Left ventricle myocardium inferior (tissue), 1 donor: ENCODE measurements at regions not wholly inside any gene's neighbourhood (a gene's known extent, or its start where the extent isn't known, plus 50 kb on each side); places are given as distances from the start of the nearest gene placed in this dataset.

Source experiments
- DNase-seq: peaks from one replicate; pipeline ENCODE4 v3.0.0-alpha.2; 2020
- H3K27ac ChIP-seq: fragments of 200-600 bp; replicated peaks from 2 replicates; pipeline ENCODE4 v1.8.0; 2021
- H3K27me3 ChIP-seq: fragments of 200-600 bp; 2 replicates; pipeline ENCODE4 v1.8.0; 2021; ENCODE audit warnings: low read depth
- H3K36me3 ChIP-seq: fragments of 200-600 bp; 2 replicates; pipeline ENCODE4 v1.8.0; 2021
- H3K4me1 ChIP-seq: fragments of 200-600 bp; 2 replicates; pipeline ENCODE4 v1.8.0; 2021
- H3K4me3 ChIP-seq: fragments of 200-600 bp; 2 replicates; pipeline ENCODE4 v1.8.0; 2021; ENCODE audit warnings: mild to moderate bottlenecking, moderate library complexity
- H3K9me3 ChIP-seq: fragments of 200-600 bp; replicated peaks from 2 replicates; pipeline ENCODE4 v1.8.0; 2021
- intact Hi-C: fragments of 100-400 bp; cut with micrococcal nuclease; formaldehyde crosslinking; loops from one replicate; pipeline ENCODE4 v1.11.0; 2022
- TF ChIP-seq, protein P1 (sequence below): fragments of 200-600 bp; IDR thresholded peaks from 2 replicates; pipeline ENCODE4 v1.8.0; 2021; ENCODE audit warnings: antibody characterized with exemption, mild to moderate bottlenecking, borderline replicate concordance
- donor health status: DM: no; HTN: yes; CAD: no; lungs with severe emphysema.

DNA sequence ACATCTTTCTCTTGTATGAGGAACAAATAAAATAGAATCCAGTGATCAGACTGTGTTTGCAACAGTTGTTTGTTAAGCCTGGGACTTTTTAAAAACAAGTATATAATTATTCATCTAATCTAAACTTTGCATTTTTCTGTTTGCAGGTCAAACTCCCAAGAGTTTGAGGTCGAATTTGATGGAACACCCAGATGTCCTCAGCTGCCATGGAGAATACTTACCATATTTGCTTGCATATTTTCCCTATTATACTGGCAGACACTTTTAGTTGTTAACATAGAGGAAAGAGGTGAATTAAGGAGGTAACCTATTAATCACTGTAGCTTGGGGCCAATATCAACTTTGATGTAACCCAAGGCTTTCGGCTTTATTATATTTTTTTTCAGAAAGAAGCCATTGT lies 401.5 kb upstream of the DIPK2B start:
- TF ChIP-seq, protein P1, sequence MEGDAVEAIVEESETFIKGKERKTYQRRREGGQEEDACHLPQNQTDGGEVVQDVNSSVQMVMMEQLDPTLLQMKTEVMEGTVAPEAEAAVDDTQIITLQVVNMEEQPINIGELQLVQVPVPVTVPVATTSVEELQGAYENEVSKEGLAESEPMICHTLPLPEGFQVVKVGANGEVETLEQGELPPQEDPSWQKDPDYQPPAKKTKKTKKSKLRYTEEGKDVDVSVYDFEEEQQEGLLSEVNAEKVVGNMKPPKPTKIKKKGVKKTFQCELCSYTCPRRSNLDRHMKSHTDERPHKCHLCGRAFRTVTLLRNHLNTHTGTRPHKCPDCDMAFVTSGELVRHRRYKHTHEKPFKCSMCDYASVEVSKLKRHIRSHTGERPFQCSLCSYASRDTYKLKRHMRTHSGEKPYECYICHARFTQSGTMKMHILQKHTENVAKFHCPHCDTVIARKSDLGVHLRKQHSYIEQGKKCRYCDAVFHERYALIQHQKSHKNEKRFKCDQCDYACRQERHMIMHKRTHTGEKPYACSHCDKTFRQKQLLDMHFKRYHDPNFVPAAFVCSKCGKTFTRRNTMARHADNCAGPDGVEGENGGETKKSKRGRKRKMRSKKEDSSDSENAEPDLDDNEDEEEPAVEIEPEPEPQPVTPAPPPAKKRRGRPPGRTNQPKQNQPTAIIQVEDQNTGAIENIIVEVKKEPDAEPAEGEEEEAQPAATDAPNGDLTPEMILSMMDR: no peak
- H3K36me3 ChIP-seq: no peaks in the 10 kb centered on the region
- no peaks in the 10 kb centered on the region for H3K27me3 ChIP-seq
- H3K4me3 ChIP-seq: no peak overlapping the region
- intact Hi-C loops: no loop called here
- no peaks in the 10 kb centered on the region for H3K4me1 ChIP-seq
- DNase-seq: no peak
- H3K27ac ChIP-seq: no peak overlapping the region
- H3K9me3 ChIP-seq: no peaks in the 10 kb centered on the region

DNA sequence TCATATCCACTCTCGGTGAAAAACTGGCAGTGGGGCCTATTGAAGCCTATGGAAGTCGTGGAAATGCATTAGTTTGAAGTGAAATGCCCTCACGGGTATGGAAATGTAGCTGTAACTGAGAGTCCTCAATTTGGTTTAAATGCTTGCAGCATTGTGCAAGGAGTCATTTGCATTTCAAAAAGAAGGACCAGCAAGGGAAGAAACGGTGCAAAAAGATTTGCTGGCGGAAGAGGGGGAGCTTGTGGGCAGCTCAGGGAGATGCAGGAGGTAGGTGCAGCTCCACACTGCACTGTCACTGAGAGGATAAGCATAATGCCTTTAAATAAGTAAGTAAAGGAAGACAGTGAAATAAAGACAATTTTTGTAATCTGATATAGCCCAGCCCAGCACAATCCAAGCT lies 400.4 kb upstream of the DIPK2B start:
- no peak for DNase-seq
- TF ChIP-seq, protein P1: no peak
- H3K4me1 ChIP-seq: no peaks in the 10 kb centered on the region
- no peaks in the 10 kb centered on the region for H3K9me3 ChIP-seq
- no peaks in the 10 kb centered on the region for H3K27me3 ChIP-seq
- H3K36me3 ChIP-seq: no peaks in the 10 kb centered on the region
- no peak overlapping the region for H3K27ac ChIP-seq
- intact Hi-C loops: no loop called here
- H3K4me3 ChIP-seq: no peak overlapping the region

DNA sequence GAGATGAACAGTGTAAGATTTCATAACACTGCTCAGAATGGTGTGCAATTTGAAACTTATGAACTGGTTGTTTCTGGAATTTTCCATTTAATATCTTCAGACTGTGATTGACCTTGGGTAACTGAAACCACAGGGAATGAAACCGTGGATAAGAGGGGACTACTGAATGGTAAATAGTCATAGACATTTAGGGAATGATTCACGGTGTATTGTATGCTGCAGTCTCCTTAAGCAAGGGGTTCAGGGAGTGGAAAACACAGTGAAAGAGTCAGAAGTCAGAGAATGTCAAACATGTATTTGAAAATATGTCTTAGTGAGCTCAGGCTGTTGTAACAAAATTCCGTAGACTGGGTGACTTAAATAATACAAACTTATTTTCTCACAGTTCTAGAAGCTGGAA lies 398.2 kb upstream of the DIPK2B start:
- intact Hi-C loops: no loop called here
- Histone ChIP-seq H3K27ac (no peak overlapping the region), H3K4me3 (no peak overlapping the region), H3K4me1 (no peaks in the 10 kb centered on the region), H3K27me3 (no peaks in the 10 kb centered on the region), H3K9me3 (no peaks in the 10 kb centered on the region), H3K36me3 (no peaks in the 10 kb centered on the region)
- TF ChIP-seq, protein P1: no peak
- DNase-seq: no peak

DNA sequence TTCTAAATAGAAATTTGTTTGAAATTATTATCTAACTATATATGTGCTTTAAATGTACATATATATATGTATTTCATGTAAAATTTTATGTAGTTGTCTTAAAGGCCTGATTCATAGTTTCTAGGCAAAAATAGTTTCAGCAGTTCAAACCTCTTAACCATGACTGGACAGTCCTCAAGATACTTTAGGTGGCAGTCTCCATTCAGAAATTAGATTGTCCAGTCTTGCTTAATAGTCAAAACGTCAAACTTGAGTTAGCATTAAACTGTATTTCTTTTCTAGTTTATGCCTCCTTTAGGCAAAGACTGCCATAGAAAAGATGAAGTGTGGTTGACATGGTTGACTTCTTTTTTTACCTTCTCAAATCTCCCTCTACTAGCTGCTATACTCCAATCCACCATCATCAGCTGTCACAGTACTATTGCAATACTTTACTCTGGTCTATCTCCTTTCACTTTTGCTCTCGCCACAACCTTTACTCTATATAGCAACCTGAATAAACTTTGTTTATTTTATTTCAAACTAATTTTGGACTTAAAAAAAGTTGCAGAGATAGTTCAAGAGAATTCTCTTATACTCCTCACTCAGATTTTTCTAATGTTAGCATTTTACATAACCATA lies 395.6 kb upstream of the DIPK2B start:
- Histone ChIP-seq H3K27me3 (no peaks in the 10 kb centered on the region), H3K4me3 (no peak overlapping the region), H3K9me3 (no peaks in the 10 kb centered on the region), H3K36me3 (no peaks in the 10 kb centered on the region), H3K27ac (no peak overlapping the region), H3K4me1 (no peaks in the 10 kb centered on the region)
- TF ChIP-seq, protein P1: peak; percentile 20
- intact Hi-C loops: no loop called here
- no peak for DNase-seq

DNA sequence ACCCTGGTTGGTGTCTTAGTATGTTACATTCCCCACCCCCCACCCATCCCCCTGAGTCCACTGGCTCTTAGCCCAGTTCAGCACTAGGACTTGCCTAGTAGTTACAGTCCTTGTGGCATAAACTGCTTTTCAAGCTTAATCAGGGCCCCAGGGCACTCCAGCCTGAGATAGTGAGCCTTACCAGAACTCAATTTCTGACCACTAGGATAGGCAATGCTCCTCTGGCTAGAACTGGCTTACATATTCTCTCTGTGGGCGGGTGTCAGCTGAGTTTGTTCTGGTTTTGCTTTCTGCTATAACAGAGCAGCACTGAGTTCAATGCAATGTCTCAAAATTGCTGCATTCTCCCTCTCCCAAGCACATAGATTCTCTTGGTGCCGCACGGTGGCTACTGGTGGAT lies 391.4 kb upstream of the DIPK2B start:
- Histone ChIP-seq H3K27me3 (no peaks in the 10 kb centered on the region), H3K4me3 (no peak overlapping the region), H3K9me3 (peaks cover 11% of the 10 kb centered on the region), H3K36me3 (no peaks in the 10 kb centered on the region), H3K4me1 (no peaks in the 10 kb centered on the region), H3K27ac (no peak overlapping the region)
- TF ChIP-seq, protein P1: no peak
- DNase-seq: no peak
- intact Hi-C loops: no loop called here
